ENCODE measurements at regions not wholly inside any gene's neighbourhood (a gene's known extent, or its start where the extent isn't known, plus 50 kb on each side); places are given as distances from the start of the nearest gene placed in this dataset.

- TF ChIP-seq KDM1A (IDR thresholded peaks at IDR 0.05; ENCODE audit: borderline replicate concordance, low read length) (no peak), CTCF (IDR thresholded peaks at IDR 0.05; ENCODE audit: control extremely low read depth in 1 of 3, insufficient read depth in 1 of 3, low read depth in 1 of 3, low read length in 3 of 3) (no peak), FOSL1 (IDR thresholded peaks at IDR 0.05; ENCODE audit: insufficient read depth, low read depth, low read length) (no peak)
These were observed 188.5 kb downstream of the INHBB start (continued) for GRCh38 chr2:120534457-120534856.
